ENCODE measurements at regions not wholly inside any gene's neighbourhood (a gene's known extent, or its start where the extent isn't known, plus 50 kb on each side); places are given as distances from the start of the nearest gene placed in this dataset.
"Not testable (repeated sequence)": the region's sequence is repeated elsewhere in the genome, so short reads cannot be mapped to it uniquely, and the experiment has no call there.

DNA sequence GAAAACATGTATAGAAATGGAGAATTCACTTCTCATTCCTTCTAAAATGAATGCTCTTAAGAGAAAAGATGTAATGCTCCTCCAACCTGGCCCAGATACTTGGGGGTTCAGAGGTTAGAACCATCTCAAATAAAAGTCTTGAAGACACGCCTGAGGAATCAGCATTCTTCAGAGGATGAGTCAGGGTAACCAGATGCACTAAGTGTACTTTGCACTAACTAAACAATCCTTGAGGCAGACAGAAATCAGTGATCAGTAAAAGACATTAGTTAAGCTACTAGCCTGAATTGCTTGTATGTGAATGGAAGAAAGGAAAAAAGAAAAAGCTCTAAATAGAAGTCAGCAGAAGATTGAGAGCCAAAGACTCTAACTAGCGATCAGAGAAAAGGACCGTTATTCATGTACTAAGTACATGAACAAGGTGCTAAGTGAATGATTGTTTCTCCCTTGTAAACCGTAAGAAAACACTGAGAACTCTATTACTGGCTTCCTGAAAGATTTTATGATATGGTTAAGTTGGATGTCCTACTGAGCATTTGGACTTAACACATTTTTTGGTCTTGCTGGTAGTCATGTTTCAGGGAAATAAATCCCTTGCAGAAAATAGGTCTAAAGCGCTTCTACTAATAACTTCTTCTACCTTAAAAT lies 738.3 kb downstream of the STPG2 start:
- Histone ChIP-seq H3K4me1 (ENCODE audit: insufficient read depth, low read length) (no peaks in the 10 kb centered on the region), H3K36me3 (ENCODE audit: insufficient read depth, low read length) (no peaks in the 10 kb centered on the region), H3K9me3 (ENCODE audit: control insufficient read depth, insufficient read depth, low read length) (no peaks in the 10 kb centered on the region), H3K9ac (ENCODE audit: low read depth, low read length) (no peak overlapping the region)

DNA sequence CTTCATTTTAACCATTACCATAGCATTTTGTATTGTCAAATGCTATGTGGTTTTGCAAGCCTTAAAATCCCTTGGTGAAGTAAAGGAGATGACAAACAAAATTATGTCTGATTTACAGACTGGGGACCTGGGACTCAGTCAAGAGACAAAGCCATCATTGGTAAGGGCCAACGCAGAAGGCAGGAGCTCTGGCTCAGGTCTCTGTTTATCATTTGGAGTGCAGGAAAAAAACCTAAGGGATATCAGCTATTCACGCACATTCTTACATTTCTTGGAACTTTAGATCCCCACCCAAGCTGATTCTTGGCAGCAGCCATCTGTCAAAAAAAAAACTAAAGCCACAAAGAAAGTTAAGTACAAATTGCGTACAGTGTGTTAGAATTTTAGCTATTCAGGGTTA lies 731.9 kb downstream of the STPG2 start:
- Histone ChIP-seq H3K4me1 (ENCODE audit: insufficient read depth, low read length) (no peaks in the 10 kb centered on the region), H3K36me3 (ENCODE audit: insufficient read depth, low read length) (no peaks in the 10 kb centered on the region), H3K9me3 (ENCODE audit: control insufficient read depth, insufficient read depth, low read length) (no peaks in the 10 kb centered on the region), H3K9ac (ENCODE audit: low read depth, low read length) (no peak overlapping the region)

DNA sequence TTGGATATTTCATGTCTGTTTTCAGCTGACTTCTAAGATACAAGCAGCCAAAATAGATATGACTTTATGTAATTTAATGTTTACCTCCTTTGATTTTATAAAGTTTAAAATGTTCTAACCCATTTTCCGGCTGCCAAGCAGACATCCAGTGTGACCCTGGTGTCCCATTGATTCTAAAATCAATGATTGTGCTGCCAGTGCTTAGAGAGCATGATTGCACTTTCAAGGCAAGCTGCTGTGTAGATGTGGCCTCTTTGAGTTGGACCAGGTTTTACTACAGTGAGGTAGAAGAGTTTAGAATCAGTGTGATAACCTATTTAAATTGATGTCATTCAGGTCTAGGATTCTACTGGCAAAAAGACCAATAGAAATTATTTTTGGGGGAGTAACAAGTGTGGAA lies 730.9 kb downstream of the STPG2 start:
- H3K9ac ChIP-seq (ENCODE audit: low read depth, low read length), result no peak overlapping the region
- H3K9me3 ChIP-seq (ENCODE audit: control insufficient read depth, insufficient read depth, low read length), result no peaks in the 10 kb centered on the region
- no peaks in the 10 kb centered on the region for H3K4me1 ChIP-seq (ENCODE audit: insufficient read depth, low read length)
- H3K36me3 ChIP-seq (ENCODE audit: insufficient read depth, low read length), result no peaks in the 10 kb centered on the region

DNA sequence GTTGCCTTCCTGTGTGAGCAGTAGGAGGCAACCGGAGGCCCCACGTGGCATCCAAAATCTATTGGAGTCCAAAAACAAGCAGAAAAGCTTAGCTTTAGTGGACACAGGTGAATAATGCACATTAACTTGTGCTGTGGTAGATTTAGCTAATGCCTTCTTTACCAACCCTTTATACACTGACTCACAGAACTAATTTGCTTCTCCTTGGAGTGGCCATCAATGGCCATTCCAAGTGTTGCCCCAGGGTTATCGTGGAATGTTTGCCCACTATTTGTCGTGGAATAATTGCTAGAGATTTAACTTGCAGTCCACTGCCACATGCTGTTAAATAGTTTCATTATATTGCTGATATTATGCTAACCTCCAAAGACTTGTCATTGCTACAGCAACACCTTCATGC lies 729.1 kb downstream of the STPG2 start:
- Histone ChIP-seq H3K9me3 (ENCODE audit: control insufficient read depth, insufficient read depth, low read length) (no peaks in the 10 kb centered on the region), H3K9ac (ENCODE audit: low read depth, low read length) (no peak overlapping the region)

DNA sequence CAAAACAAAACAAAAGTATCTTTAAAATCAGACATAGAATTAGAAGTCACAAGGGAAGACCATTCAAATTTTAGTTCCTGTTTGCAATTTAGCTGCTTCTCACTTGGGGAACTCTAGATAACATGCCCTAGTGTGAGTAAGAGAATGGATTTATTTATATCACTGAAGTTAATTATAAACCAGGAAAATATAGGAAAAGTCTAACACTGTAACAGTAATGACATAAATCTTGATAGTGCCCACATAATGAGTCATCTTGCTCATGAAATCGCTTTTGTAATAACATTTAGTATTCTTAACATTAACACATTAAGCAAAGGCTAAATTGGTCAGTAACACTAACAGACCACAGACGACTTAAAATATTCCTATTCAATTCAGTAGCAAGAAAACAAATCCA lies 710.7 kb downstream of the STPG2 start:
- Histone ChIP-seq H3K9ac (ENCODE audit: low read depth, low read length) (no peak overlapping the region), H3K4me1 (ENCODE audit: insufficient read depth, low read length) (no peaks in the 10 kb centered on the region), H3K36me3 (ENCODE audit: insufficient read depth, low read length) (no peaks in the 10 kb centered on the region), H3K9me3 (ENCODE audit: control insufficient read depth, insufficient read depth, low read length) (no peaks in the 10 kb centered on the region)

More for the DNA sequence above, 729.1 kb downstream of the STPG2 start:
- Histone ChIP-seq H3K36me3 (ENCODE audit: insufficient read depth, low read length) (no peaks in the 10 kb centered on the region), H3K4me1 (ENCODE audit: insufficient read depth, low read length) (no peaks in the 10 kb centered on the region)

- not testable (repeated sequence) for H3K9me3 ChIP-seq (ENCODE audit: control insufficient read depth, insufficient read depth, low read length); H3K9ac ChIP-seq (ENCODE audit: low read depth, low read length); H3K4me1 ChIP-seq (ENCODE audit: insufficient read depth, low read length); H3K36me3 ChIP-seq (ENCODE audit: insufficient read depth, low read length)
Observed at GRCh38 chr4:97437998-97438705, 705.1 kb downstream of the STPG2 start.

GRCh38 chr4:97453186-97453585 lies 690.1 kb downstream of the STPG2 start:
- Histone ChIP-seq H3K4me1 (ENCODE audit: insufficient read depth, low read length) (no peaks in the 10 kb centered on the region; the same call in 1 of the 2 replicates), H3K9ac (ENCODE audit: low read depth, low read length) (no peak overlapping the region), H3K36me3 (ENCODE audit: insufficient read depth, low read length) (no peaks in the 10 kb centered on the region), H3K9me3 (ENCODE audit: control insufficient read depth, insufficient read depth, low read length) (peaks cover 14% of the 10 kb centered on the region; the same call in 1 of the 2 replicates)

DNA sequence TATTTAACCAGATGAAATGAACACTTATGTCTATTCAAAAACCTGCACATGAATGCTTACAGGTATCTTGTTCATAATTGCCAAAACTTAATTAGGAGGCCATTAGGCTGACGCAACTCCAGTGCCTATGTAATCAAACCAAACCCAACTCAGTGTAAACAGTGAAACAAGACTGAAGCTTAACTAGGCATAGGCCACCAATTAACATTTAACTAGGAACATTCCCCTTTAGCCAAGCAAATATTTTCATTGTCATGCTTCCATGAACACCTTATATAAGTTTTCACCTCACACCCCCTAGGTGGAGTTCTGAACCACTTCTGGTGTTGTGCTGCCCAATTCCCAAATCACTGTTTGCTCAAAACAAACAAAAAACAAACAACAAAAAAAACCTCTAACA lies 686.0 kb downstream of the STPG2 start:
- no peak overlapping the region for H3K9ac ChIP-seq (ENCODE audit: low read depth, low read length)
- H3K36me3 ChIP-seq (ENCODE audit: insufficient read depth, low read length), result no peaks in the 10 kb centered on the region
- H3K9me3 ChIP-seq (ENCODE audit: control insufficient read depth, insufficient read depth, low read length), result peaks cover 7% of the 10 kb centered on the region; the same call in 1 of the 2 replicates

DNA sequence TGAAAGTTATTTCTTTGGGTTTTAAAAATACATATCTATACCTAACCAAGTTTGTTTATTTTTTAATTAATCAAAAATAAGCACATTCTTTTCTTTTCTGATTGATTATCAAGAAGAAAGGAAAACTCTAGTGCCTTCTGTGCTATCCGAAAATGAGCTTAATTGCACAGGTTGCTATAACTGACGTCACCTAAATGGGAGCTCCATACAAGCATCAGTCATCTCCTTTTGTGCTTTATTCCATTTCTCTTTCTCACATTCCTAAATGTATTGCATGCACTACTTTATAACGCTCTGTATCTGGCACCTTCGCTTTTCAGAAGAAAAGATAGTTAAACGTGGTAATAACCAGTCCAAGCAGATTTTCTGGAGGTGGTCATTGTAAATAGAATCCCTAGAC lies 675.0 kb downstream of the STPG2 start:
- Histone ChIP-seq H3K4me1 (ENCODE audit: insufficient read depth, low read length) (no peaks in the 10 kb centered on the region), H3K9ac (ENCODE audit: low read depth, low read length) (no peak overlapping the region), H3K9me3 (ENCODE audit: control insufficient read depth, insufficient read depth, low read length) (no peaks in the 10 kb centered on the region), H3K36me3 (ENCODE audit: insufficient read depth, low read length) (no peaks in the 10 kb centered on the region)

More for the DNA sequence above, 686.0 kb downstream of the STPG2 start:
- no peaks in the 10 kb centered on the region; the same call in 1 of the 2 replicates for H3K4me1 ChIP-seq (ENCODE audit: insufficient read depth, low read length)

- Histone ChIP-seq H3K9me3 (ENCODE audit: control insufficient read depth, insufficient read depth, low read length) (no peaks in the 10 kb centered on the region), H3K9ac (ENCODE audit: low read depth, low read length) (no peak overlapping the region), H3K36me3 (ENCODE audit: insufficient read depth, low read length) (no peaks in the 10 kb centered on the region), H3K4me1 (ENCODE audit: insufficient read depth, low read length) (no peaks in the 10 kb centered on the region)
Observed at GRCh38 chr4:97475621-97476020, 667.7 kb downstream of the STPG2 start.

DNA sequence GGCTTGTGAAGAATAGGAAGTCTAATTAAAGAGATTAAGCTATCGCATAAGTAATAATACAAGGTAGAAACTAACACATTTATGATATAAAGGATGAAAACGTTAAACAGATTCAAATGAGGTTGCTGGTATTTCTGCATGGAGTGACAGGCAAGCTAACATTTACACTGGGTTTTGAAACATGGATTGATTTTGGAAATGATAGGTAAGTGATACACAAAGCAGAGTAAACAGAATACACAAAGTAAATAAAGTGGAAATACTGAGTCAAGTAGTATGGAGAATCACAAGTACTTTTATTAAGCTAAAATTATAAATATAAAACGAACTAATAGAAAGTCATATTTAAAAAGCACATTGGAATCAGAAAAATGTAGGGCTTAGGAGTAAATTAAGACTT lies 665.3 kb downstream of the STPG2 start:
- H3K9me3 ChIP-seq (ENCODE audit: control insufficient read depth, insufficient read depth, low read length), result no peaks in the 10 kb centered on the region
- no peaks in the 10 kb centered on the region for H3K4me1 ChIP-seq (ENCODE audit: insufficient read depth, low read length)
- H3K9ac ChIP-seq (ENCODE audit: low read depth, low read length), result no peak overlapping the region
- no peaks in the 10 kb centered on the region for H3K36me3 ChIP-seq (ENCODE audit: insufficient read depth, low read length)

DNA sequence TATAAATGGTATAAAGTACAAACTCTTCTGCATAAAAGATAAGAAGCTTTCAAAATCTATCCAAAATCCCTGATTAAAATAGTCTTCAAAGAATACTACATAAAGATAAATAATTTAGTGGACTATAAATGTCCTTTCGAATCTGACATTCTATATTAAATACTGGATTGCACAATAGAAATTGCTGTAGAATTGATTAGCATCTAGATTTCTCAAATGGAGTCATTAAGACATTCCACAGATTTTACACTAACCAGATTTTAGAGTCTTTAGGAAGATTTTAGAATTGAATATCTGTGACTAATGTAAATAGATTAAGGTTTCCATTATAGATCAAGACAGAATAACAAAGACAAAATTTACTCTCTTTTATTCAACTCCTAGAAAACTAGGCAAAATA lies 663.9 kb downstream of the STPG2 start:
- H3K4me1 ChIP-seq (ENCODE audit: insufficient read depth, low read length), result no peaks in the 10 kb centered on the region
- H3K9ac ChIP-seq (ENCODE audit: low read depth, low read length), result no peak overlapping the region
- H3K9me3 ChIP-seq (ENCODE audit: control insufficient read depth, insufficient read depth, low read length), result no peaks in the 10 kb centered on the region
- no peaks in the 10 kb centered on the region for H3K36me3 ChIP-seq (ENCODE audit: insufficient read depth, low read length)

DNA sequence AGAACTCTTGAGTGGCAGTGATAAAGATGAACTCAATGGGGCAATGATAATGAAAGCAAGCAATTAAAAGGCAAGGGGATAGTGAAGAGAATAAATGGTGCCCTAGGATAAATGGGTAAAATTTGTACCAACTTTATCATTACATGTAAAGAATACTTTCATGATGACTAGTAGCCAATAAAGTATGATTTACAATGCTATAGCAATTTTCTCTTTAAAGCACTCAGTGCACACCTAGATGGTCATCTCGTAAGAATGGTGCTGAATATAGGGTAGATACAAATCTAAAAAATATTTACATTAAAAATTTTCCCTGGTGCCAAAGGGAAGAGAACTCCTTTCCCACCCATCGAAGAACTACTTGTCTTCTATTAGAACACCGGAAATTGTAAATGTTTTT lies 651.4 kb downstream of the STPG2 start:
- no peak overlapping the region for H3K9ac ChIP-seq (ENCODE audit: low read depth, low read length)
- peaks cover 28% of the 10 kb centered on the region for H3K4me1 ChIP-seq (ENCODE audit: insufficient read depth, low read length)
- H3K9me3 ChIP-seq (ENCODE audit: control insufficient read depth, insufficient read depth, low read length), result no peaks in the 10 kb centered on the region
- no peaks in the 10 kb centered on the region for H3K36me3 ChIP-seq (ENCODE audit: insufficient read depth, low read length)

DNA sequence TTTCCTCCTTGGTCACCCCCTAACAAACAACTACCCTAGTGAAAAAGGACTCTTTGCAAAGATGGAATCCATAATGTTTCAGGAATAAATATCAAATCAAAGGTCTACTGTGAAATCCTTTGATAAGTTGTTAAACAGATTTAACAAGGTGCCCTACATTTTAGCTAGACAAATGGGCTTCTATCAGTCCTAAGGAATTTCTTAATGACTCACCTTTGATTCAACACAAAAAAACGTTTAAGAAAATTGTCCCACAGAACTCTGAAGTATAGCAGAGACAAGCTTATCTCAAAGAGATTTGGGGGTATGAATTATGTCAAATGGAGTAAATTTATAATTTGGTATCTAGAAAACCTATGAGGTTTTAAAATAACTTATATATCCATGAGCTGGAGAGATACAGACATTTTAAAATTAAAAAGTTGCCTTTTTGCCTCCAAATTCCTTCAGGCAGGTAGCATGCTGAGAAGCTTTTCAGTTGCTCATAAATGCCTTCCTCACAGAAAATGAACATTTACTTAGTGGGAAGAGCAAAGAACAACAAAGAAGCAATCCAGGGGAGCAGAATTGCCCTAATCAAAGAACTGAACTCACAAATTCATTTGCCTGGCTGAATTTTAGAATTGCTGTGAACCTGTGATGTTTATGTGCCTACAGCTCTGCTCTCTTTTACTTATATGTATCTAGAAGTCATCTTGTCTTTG lies 649.3 kb downstream of the STPG2 start:
- Histone ChIP-seq H3K36me3 (ENCODE audit: insufficient read depth, low read length) (no peaks in the 10 kb centered on the region), H3K9ac (ENCODE audit: low read depth, low read length) (no peak overlapping the region), H3K4me1 (ENCODE audit: insufficient read depth, low read length) (peaks cover 39% of the 10 kb centered on the region), H3K9me3 (ENCODE audit: control insufficient read depth, insufficient read depth, low read length) (no peaks in the 10 kb centered on the region)

All from ES-I3 (cell line).